AG04449 (cell line): ENCODE measurements at regions not wholly inside any gene's neighbourhood (a gene's known extent, or its start where the extent isn't known, plus 50 kb on each side); places are given as distances from the start of the nearest gene placed in this dataset.
"Not testable (repeated sequence)": the region's sequence is repeated elsewhere in the genome, so short reads cannot be mapped to it uniquely, and the experiment has no call there.

Experiments
- CTCF ChIA-PET: fragments of 350-600 bp; formaldehyde crosslinking; extraction: SDS; loops from one replicate; lab custom pipeline; 2021; ENCODE audit warnings: antibody characterized with exemption; lab: Yijun Ruan, JAX
- POLR2A ChIA-PET: fragments of 400-600, 350-600 bp; formaldehyde crosslinking; extraction: SDS; loops from one replicate; lab custom pipeline; 2020; ENCODE audit warnings: antibody characterized with exemption, inconsistent platforms; lab: Yijun Ruan, JAX
- DNase-seq: peaks from one replicate; pipeline ENCODE4 v3.0.0-alpha.2; 2010; ENCODE audit warnings: low read depth, low spot score
- H3K4me3 ChIP-seq: 2 replicates; pipeline ENCODE4 v1.5.1; 2011; ENCODE audit warnings: low read depth, mild to moderate bottlenecking, control low read depth, low read length
- TF ChIP-seq, protein P1 (sequence below): IDR thresholded peaks from one replicate; pipeline ENCODE4 v1.5.1; 2011; ENCODE audit warnings: mild to moderate bottlenecking, moderate library complexity, low read length, control low read depth, inconsistent platforms; ENCODE audit not compliant: insufficient read depth; ENCODE audit errors: missing control alignments

DNA sequence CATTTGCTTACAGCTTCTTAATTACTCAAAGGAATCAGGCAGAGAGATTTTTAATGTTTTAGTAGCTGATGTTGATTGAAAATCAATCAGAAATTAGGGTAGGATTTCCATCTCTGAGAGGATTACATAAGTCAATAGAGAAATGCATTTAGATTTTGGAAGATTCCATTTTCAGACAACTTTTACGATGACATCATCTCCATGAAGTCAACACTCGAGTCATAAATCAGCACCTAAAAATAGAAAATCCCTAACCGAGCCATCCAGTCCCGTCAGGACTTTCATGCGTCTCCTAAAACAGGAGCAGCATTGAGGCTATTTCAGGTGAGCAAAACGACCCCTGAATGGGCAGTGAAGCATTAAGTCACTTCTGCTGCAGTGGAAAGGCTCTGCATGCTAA, 279.7 kb upstream of the RNF32 start:
- CTCF ChIA-PET: no interaction called here

DNA sequence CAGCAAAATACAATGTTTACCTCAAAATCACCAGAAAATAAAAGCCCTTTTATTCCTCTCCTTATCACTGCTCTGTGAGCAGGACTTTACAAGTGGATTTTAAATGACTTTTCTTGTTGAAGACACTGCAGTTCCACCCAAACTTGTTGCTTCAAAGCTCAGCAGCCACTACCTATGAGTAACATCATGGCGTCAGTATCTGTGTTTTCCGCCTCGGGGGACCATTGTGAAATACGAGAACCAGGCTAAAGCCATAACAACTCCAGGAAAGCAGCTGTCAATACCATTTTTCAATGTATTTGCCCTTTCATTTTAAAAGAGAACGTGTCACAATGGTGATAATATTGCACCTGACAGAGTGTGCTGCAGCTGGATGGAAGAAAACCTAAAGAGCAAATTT, 284.0 kb upstream of the RNF32 start:
- CTCF ChIA-PET: no interaction called here
- TF ChIP-seq, protein P1, sequence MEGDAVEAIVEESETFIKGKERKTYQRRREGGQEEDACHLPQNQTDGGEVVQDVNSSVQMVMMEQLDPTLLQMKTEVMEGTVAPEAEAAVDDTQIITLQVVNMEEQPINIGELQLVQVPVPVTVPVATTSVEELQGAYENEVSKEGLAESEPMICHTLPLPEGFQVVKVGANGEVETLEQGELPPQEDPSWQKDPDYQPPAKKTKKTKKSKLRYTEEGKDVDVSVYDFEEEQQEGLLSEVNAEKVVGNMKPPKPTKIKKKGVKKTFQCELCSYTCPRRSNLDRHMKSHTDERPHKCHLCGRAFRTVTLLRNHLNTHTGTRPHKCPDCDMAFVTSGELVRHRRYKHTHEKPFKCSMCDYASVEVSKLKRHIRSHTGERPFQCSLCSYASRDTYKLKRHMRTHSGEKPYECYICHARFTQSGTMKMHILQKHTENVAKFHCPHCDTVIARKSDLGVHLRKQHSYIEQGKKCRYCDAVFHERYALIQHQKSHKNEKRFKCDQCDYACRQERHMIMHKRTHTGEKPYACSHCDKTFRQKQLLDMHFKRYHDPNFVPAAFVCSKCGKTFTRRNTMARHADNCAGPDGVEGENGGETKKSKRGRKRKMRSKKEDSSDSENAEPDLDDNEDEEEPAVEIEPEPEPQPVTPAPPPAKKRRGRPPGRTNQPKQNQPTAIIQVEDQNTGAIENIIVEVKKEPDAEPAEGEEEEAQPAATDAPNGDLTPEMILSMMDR: no peak
- DNase-seq: no peak
- H3K4me3 ChIP-seq: no peak overlapping the region
- POLR2A ChIA-PET: no interaction called here

More for the DNA sequence above, 279.7 kb upstream of the RNF32 start:
- TF ChIP-seq, protein P1: no peak
- no peak for DNase-seq
- H3K4me3 ChIP-seq: no peak overlapping the region
- POLR2A ChIA-PET: no interaction called here

DNA sequence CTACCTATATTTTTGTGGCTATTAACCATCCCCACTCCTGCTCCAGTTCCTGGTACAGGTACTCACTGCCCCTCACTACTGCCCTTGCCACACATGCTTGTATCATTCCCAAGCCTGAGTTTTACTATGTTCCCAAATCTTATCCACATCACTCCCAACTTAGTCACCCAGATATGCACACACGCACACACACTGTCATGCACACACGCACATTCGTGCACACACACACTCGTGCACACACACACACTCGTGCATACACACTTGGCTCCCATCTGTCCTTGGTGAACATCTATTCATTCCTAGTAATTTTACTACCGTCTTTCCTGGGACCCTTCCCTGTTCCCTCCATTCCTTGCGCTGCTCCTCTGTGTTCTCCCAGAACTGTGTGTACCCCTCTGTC, 287.2 kb upstream of the RNF32 start:
- no peak overlapping the region for H3K4me3 ChIP-seq
- CTCF ChIA-PET: no interaction called here
- TF ChIP-seq, protein P1: no peak
- POLR2A ChIA-PET: no interaction called here
- DNase-seq: no peak

DNA sequence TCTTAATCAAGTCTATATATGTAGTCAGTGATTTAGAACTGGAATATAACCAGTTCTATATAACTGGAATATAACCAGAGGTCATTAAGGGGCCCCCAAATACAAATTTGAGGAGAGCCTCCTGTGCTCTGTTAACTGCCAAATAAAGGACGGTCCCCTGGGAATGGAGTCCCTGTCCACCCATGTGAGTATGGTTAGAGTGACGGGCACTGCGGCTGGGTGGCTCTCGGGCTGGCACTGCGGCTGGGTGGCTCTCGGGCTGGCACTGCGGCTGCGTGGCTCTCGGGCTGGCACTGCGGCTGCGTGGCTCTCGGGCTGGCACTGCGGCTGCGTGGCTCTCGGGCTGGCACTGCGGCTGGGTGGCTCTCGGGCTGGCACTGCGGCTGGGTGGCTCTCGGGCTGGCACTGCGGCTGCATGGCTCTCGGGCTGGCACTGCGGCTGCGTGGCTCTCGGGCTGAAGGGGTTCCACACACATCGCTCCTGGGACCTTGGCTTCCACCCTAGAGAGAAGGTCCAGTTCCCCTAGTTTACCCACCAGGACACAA, 292.8 kb upstream of the RNF32 start:
- POLR2A ChIA-PET, H3K4me3 ChIP-seq, CTCF ChIA-PET, DNase-seq: not testable (repeated sequence)

DNA sequence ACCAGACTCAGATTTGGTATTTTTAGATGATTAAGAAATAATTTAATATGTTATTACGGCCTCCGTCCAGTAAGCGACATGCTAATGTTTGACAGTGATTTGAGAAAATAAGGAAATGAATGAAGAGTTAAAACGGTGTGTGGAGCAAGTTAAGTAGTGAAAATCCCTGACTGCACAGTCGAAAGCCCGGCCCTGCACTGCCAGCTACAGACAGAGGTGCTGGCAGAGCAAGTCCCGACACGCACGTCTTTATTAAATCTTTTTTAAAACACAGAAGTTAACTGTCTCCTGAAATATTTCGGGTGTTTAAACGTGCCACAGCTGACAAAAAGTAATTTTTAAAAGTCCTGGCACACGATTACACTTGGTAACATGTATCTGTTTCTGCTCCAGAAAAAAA, 293.4 kb upstream of the RNF32 start:
- ChIA-PET CTCF (no interaction called here), POLR2A (no interaction called here)
- DNase-seq: no peak
- H3K4me3 ChIP-seq: no peak overlapping the region
- TF ChIP-seq, protein P1: no peak

DNA sequence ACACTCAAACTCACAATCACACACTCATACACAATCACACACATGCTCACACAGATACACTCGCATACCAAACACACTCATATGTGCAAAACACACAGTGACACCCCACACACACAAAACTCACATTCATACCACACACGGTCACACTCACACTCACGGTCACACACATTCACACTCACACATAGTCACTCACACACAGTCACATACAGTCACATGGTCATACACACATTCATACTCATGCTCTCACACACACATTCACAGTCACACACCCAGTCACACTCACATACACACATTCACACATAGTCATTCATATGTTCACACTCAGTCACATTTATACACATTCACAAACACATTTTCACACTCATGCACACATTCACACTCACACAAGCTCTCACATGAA, 296.0 kb upstream of the RNF32 start:
- no peak for DNase-seq
- POLR2A ChIA-PET: no interaction called here
- CTCF ChIA-PET: no interaction called here
- TF ChIP-seq, protein P1: no peak
- no peak overlapping the region for H3K4me3 ChIP-seq

DNA sequence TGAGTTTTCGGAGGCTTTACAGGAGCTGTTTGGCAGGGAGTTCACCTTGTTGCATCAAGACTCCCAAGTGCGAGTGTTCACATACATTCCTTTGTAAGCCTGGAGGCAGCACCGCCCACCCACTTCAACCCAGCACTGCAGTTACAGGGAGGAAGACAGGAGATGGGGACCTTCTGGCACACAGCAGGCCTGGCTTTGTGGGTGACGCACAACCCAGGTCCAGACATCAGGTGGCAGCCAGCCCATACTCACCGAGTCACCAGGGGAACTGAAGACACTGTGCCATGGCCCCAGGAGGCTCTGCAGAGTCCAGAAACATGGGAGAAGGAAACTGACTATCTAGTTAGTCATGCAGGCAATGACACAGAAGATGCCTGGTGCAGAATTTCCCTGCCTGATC, 305.9 kb upstream of the RNF32 start:
- TF ChIP-seq, protein P1: no peak
- ChIA-PET CTCF (no interaction called here), POLR2A (no interaction called here)
- no peak overlapping the region for H3K4me3 ChIP-seq
- DNase-seq: no peak
